ENCODE measurements at regions not wholly inside any gene's neighbourhood (a gene's known extent, or its start where the extent isn't known, plus 50 kb on each side); places are given as distances from the start of the nearest gene placed in this dataset.
"Not testable (repeated sequence)": the region's sequence is repeated elsewhere in the genome, so short reads cannot be mapped to it uniquely, and the experiment has no call there.

GRCh38 chr13:62234780-62235440, 819.3 kb upstream of the PCDH20 start:
- no peak for DNase-seq

- no peak for DNase-seq
Observed at GRCh38 chr13:62210951-62211350, 795.3 kb upstream of the PCDH20 start.

- DNase-seq: no peak
Observed at GRCh38 chr13:62209529-62209928, 793.9 kb upstream of the PCDH20 start.

- DNase-seq: no peak
Observed at GRCh38 chr13:62207388-62207787, 791.7 kb upstream of the PCDH20 start.

- no peak for DNase-seq
Observed at GRCh38 chr13:62206165-62206564, 790.5 kb upstream of the PCDH20 start.

GRCh38 chr13:62205273-62205672, 789.6 kb upstream of the PCDH20 start:
- no peak for DNase-seq

- DNase-seq: no peak
Observed at GRCh38 chr13:62194371-62194770, 778.7 kb upstream of the PCDH20 start.

GRCh38 chr13:62193919-62194318, 778.3 kb upstream of the PCDH20 start:
- DNase-seq: no peak

GRCh38 chr13:62185631-62186255, 770.1 kb upstream of the PCDH20 start:
- no peak for DNase-seq

GRCh38 chr13:62176051-62176450, 760.4 kb upstream of the PCDH20 start:
- DNase-seq: no peak

GRCh38 chr13:62173958-62174357, 758.3 kb upstream of the PCDH20 start:
- no peak for DNase-seq

GRCh38 chr13:62171697-62172096, 756.0 kb upstream of the PCDH20 start:
- DNase-seq: no peak

- DNase-seq: no peak
Observed at GRCh38 chr13:62168891-62169290, 753.2 kb upstream of the PCDH20 start.

GRCh38 chr13:62167650-62168172, 752.1 kb upstream of the PCDH20 start:
- no peak for DNase-seq

- DNase-seq: no peak
Observed at GRCh38 chr13:62162860-62163259, 747.2 kb upstream of the PCDH20 start.

- DNase-seq: no peak
Observed at GRCh38 chr13:62158520-62158919, 742.9 kb upstream of the PCDH20 start.

GRCh38 chr13:62151724-62152123, 736.1 kb upstream of the PCDH20 start:
- DNase-seq: not testable (repeated sequence)

GRCh38 chr13:62142048-62142447, 726.4 kb upstream of the PCDH20 start:
- no peak for DNase-seq

- no peak for DNase-seq
Observed at GRCh38 chr13:62139597-62139996, 723.9 kb upstream of the PCDH20 start.

- DNase-seq: no peak
Observed at GRCh38 chr13:62137629-62138405, 722.2 kb upstream of the PCDH20 start.

GRCh38 chr13:62131604-62132003, 716.0 kb upstream of the PCDH20 start:
- no peak for DNase-seq

- no peak for DNase-seq
Observed at GRCh38 chr13:62130062-62130970, 714.7 kb upstream of the PCDH20 start.

Data from tongue (tissue), 1 donor.